CD14-positive monocyte (primary cell): ENCODE measurements at regions not wholly inside any gene's neighbourhood (a gene's known extent, or its start where the extent isn't known, plus 50 kb on each side); places are given as distances from the start of the nearest gene placed in this dataset.

Experiments
- DNase-seq, 3 donors: peaks; one replicate each; pipeline ENCODE4 v3.0.0-alpha.2; 2011 to 2022
- H2AFZ ChIP-seq: 2 replicates; pipeline ENCODE4 v1.6.0; 2012; ENCODE audit warnings: mild to moderate bottlenecking, low read depth, low read length, inconsistent platforms; ENCODE audit not compliant: insufficient read depth, poor library complexity, severe bottlenecking
- H3K27ac ChIP-seq, 2 donors: 1 replicate in 1 of 2; 2 replicates in 1 of 2; pipeline ENCODE4 v1.5.1; 2012 to 2013; ENCODE audit warnings: low read length in 2 of 2, control low read depth in 1 of 2, inconsistent platforms in 1 of 2, low read depth in 1 of 2, mild to moderate bottlenecking in 1 of 2
- H3K27me3 ChIP-seq, 2 donors: one replicate each; pipeline versions ENCODE4 v1.6.0 to v1.6.1; 2011 to 2013; ENCODE audit warnings: low read length in 2 of 2; ENCODE audit not compliant: control insufficient read depth in 2 of 2, insufficient read depth in 2 of 2
- H3K36me3 ChIP-seq, 2 donors: replicated peaks in 1 of 2; 1 replicate in 1 of 2; 2 replicates in 1 of 2; pipeline versions ENCODE4 v1.5.1 to v1.6.1; 2012 to 2013; ENCODE audit warnings: low read length in 2 of 2, control low read depth in 1 of 2, inconsistent platforms in 1 of 2, mild to moderate bottlenecking in 1 of 2; ENCODE audit not compliant: insufficient read depth in 2 of 2, control insufficient read depth in 1 of 2
- H3K4me1 ChIP-seq, 2 donors: 1 replicate in 1 of 2; 2 replicates in 1 of 2; pipeline versions ENCODE4 v1.5.1 to v1.6.1; 2012 to 2013; ENCODE audit warnings: low read length in 2 of 2, control low read depth in 1 of 2, inconsistent platforms in 1 of 2, mild to moderate bottlenecking in 1 of 2, moderate library complexity in 1 of 2; ENCODE audit not compliant: insufficient read depth in 2 of 2, control insufficient read depth in 1 of 2
- H3K4me2 ChIP-seq: replicated peaks from 2 replicates; pipeline ENCODE3; 2012; ENCODE audit warnings: low read length, moderate library complexity, mild to moderate bottlenecking; ENCODE audit not compliant: poor library complexity, severe bottlenecking; ENCODE audit errors: extremely low read depth
- H3K4me3 ChIP-seq, 3 experiments: fragments of 200-600 bp in 1 of 3; sonication (generic) in 1 of 3; replicated peaks in 1 of 3; 1 replicate in 2 of 3; 2 replicates in 1 of 3; pipeline ENCODE4 v1.5.1; 2011 to 2013; ENCODE audit warnings: low read length in 3 of 3, mild to moderate bottlenecking in 3 of 3, control low read depth in 2 of 3, low read depth in 2 of 3, inconsistent platforms in 1 of 3, moderate library complexity in 1 of 3
- H3K79me2 ChIP-seq: 2 replicates; pipeline ENCODE4 v1.6.0; 2012; ENCODE audit warnings: mild to moderate bottlenecking, control low read depth, inconsistent platforms, low read length, moderate library complexity; ENCODE audit not compliant: insufficient read depth
- H3K9ac ChIP-seq: 2 replicates; pipeline ENCODE4 v1.6.0; 2017; ENCODE audit warnings: low read length, mild to moderate bottlenecking; ENCODE audit not compliant: insufficient read depth, poor library complexity, severe bottlenecking
- H3K9me3 ChIP-seq, 2 donors: replicated peaks in 1 of 2; 1 replicate in 1 of 2; 2 replicates in 1 of 2; pipeline versions ENCODE4 v1.5.1 to v1.6.1; 2012 to 2013; ENCODE audit warnings: low read length in 2 of 2, control low read depth in 1 of 2; ENCODE audit not compliant: control insufficient read depth in 1 of 2, insufficient read depth in 1 of 2
- H4K20me1 ChIP-seq: 2 replicates; pipeline ENCODE4 v1.6.0; 2012; ENCODE audit warnings: mild to moderate bottlenecking, low read length, control low read depth, moderate library complexity; ENCODE audit not compliant: insufficient read depth
- H3K27ac Mint-ChIP-seq, 7 donors: one replicate each; pipeline ENCODE4 v1.8.0; 2020; ENCODE audit warnings: mild to moderate bottlenecking in 7 of 7, mixed read lengths in 7 of 7, moderate library complexity in 6 of 7, inconsistent platforms in 2 of 7
- H3K27me3 Mint-ChIP-seq, 3 donors: one replicate each; pipeline ENCODE4 v1.8.0; 2021 to 2022; ENCODE audit warnings: low read depth in 3 of 3, mild to moderate bottlenecking in 3 of 3, mixed read lengths in 3 of 3, moderate library complexity in 3 of 3, inconsistent platforms in 1 of 3
- H3K36me3 Mint-ChIP-seq, 2 donors: one replicate each; pipeline ENCODE4 v1.8.0; 2020; ENCODE audit warnings: mixed read lengths in 2 of 2, inconsistent platforms in 1 of 2, mild to moderate bottlenecking in 1 of 2
- H3K4me1 Mint-ChIP-seq: one replicate; pipeline ENCODE4 v1.8.0; 2020; ENCODE audit warnings: mild to moderate bottlenecking, mixed read lengths
- H3K4me3 Mint-ChIP-seq, 2 donors: one replicate each; pipeline ENCODE4 v1.8.0; 2020; ENCODE audit warnings: mild to moderate bottlenecking in 2 of 2, mixed read lengths in 2 of 2, moderate library complexity in 1 of 2
- H3K9me3 Mint-ChIP-seq, 7 donors: one replicate each; pipeline ENCODE4 v1.8.0; 2020 to 2022; ENCODE audit warnings: mixed read lengths in 7 of 7, mild to moderate bottlenecking in 6 of 7, moderate library complexity in 6 of 7, inconsistent platforms in 2 of 7
- CTCF ChIP-seq: fragments of 200-600 bp; IDR thresholded peaks from one replicate; pipeline ENCODE4 v1.8.0; 2022; ENCODE audit warnings: antibody characterized with exemption, mild to moderate bottlenecking
- WGBS: methylation state at CpG from one replicate; pipeline ENCODE4 v1.1.5; 2013; ENCODE audit warnings: missing lambda C conversion rate; ENCODE audit not compliant: insufficient coverage; 5-methylcytosine and 5-hydroxymethylcytosine counted together
- intact Hi-C, 2 donors: fragments of 100-400 bp; cut with micrococcal nuclease; formaldehyde crosslinking; loops; one replicate each; pipeline versions ENCODE4 v1.15.0 to v1.15.1; 2023

- Histone ChIP-seq H3K4me2 (no peak overlapping the region), H3K27me3 (no peaks in the 10 kb centered on the region), H3K9me3 (no peaks in the 10 kb centered on the region), H2AFZ (no peak overlapping the region), H3K36me3 (no peaks in the 10 kb centered on the region), H4K20me1 (no peaks in the 10 kb centered on the region), H3K79me2 (no peaks in the 10 kb centered on the region), H3K4me1 (no peaks in the 10 kb centered on the region), H3K9ac (no peak overlapping the region), H3K4me3 (no peak overlapping the region), H3K27ac (no peak overlapping the region)
- Mint-ChIP-seq H3K27ac (no peak overlapping the region), H3K4me3 (no peak overlapping the region), H3K36me3 (no peaks in the 10 kb centered on the region), H3K9me3 (peaks cover 0 to 2% (median 0%) of the 10 kb centered on the region in 7 donors), H3K27me3 (peaks cover 0 to 2% (median 2%) of the 10 kb centered on the region in 3 donors), H3K4me1 (peaks cover 2% of the 10 kb centered on the region)
- DNase-seq = no peak
- intact Hi-C loops = no loop called here
- WGBS = no CpG with 5 or more reads among the region's 4 CpGs
- no peak for TF ChIP-seq CTCF
These were observed 1335.3 kb downstream of the EFNB2 start for GRCh38 chr13:105200181-105200580.

GRCh38 chr13:105196052-105196451, 1339.4 kb downstream of the EFNB2 start:
- Mint-ChIP-seq H3K27me3 (no peaks in the 10 kb centered on the region), H3K27ac (no peak overlapping the region), H3K36me3 (no peaks in the 10 kb centered on the region), H3K4me1 (peaks cover 2% of the 10 kb centered on the region), H3K4me3 (no peak overlapping the region), H3K9me3 (no peaks in the 10 kb centered on the region)
- H3K36me3 ChIP-seq = no peaks in the 10 kb centered on the region
- no peak for TF ChIP-seq CTCF
- H3K9ac ChIP-seq = no peak overlapping the region
- intact Hi-C loops = no loop called here
- H3K4me1 ChIP-seq = no peaks in the 10 kb centered on the region
- no peaks in the 10 kb centered on the region for H3K79me2 ChIP-seq
- WGBS = 100% methylated on average over 3 of the region's 5 CpGs
- no peak overlapping the region for H3K4me2 ChIP-seq
- H3K9me3 ChIP-seq = no peaks in the 10 kb centered on the region
- H3K27ac ChIP-seq = no peak overlapping the region
- no peaks in the 10 kb centered on the region for H3K27me3 ChIP-seq
- no peak overlapping the region for H2AFZ ChIP-seq
- DNase-seq = no peak
- no peak overlapping the region for H3K4me3 ChIP-seq
- no peaks in the 10 kb centered on the region for H4K20me1 ChIP-seq
